GM21717 (cell line): ENCODE measurements at regions not wholly inside any gene's neighbourhood (a gene's known extent, or its start where the extent isn't known, plus 50 kb on each side); places are given as distances from the start of the nearest gene placed in this dataset.

Experiments
- ATAC-seq: cut with Tn5 transposase; IDR thresholded peaks from one replicate; pipeline ENCODE4 v1.9.1; 2021; ENCODE audit warnings: mild to moderate bottlenecking, moderate library complexity; ENCODE audit not compliant: unreplicated experiment

DNA sequence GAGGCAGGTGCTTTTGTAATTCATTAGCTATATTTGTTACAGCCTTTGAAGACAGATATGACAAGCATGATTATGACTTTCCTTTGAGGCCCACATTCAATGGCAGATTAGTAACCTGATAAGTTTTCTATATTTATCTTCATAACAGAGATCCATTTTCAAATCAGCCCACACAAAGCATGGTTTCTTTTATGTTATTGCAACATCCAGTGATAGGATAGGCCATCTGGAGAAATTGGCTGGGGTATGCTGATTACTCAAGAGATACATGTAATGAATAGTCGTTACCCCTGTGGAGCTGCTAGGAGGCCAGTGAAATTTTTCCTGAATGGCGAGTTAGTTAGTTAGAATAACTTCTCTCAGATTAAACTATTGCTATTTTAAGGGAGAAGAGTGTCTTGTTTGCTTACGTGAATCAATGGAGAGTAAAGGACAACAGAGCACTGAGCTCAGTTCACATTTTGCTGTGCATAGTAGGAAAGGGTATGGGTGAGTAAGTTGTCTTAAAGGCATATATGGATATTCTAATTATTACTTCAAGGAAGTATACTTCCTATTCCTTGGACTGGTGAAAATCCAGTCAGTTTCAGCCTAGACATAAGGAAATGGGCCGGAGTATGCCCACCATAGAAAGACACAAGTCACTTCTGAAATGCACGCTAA is 79.2 kb upstream of the DKK2 start:
- no peak for ATAC-seq

DNA sequence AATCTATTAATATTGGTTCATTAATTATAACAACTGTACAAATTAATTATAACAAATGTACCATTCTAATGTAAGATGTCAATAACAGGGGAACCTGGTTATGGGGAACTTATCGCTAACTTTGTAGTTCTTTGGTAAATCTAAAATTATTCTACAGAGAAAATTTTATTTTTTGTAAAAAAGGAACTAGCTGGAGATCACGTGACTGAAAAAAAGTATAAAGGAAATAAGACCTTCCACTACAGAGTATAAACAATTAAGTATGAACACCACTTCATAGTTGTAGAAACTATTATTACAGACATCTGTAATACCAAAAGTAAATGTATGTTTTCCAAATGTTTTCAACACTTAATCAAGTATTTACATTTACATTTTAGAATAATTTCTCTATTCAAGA is 77.9 kb upstream of the DKK2 start:
- ATAC-seq = no peak

DNA sequence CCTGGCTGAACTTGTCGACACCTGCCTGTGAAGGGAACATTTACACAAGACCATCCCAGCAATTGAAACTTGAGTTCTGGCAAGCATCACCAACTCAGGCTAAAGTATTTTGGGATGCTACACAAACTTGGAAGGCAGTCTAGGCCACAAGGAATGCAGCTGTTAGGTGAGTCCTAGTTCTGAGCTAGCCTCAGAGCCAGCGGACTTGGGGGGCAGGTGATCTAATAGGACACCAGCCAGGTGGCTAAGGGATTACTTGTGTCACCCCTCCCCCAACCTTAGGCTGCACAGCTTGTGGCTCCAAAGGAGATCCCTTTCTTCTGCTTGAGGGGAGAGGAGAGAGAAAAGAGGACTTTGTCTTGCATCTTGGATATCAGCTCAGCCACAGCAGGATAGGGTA is 62.3 kb upstream of the DKK2 start:
- ATAC-seq = no peak

DNA sequence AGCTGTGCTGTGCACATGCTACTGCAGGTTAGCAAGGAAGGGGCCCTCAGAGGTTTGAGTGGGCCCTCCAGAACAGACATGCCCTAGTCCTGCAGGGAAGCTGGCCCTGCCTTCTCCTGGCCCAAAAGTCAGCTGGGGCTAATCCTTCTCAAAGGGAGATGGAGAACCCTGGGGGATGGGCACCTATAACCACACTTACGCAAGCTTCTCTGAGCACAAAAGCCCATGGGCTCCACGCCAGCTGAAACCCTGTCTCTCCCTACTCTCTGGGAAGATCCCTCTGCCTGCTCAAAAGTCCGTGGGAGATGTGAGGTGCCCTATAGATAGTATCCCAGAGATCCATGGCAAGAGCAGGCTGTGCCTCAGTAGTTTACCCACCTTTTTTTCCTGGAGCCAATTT is 58.9 kb upstream of the DKK2 start:
- ATAC-seq = no peak

DNA sequence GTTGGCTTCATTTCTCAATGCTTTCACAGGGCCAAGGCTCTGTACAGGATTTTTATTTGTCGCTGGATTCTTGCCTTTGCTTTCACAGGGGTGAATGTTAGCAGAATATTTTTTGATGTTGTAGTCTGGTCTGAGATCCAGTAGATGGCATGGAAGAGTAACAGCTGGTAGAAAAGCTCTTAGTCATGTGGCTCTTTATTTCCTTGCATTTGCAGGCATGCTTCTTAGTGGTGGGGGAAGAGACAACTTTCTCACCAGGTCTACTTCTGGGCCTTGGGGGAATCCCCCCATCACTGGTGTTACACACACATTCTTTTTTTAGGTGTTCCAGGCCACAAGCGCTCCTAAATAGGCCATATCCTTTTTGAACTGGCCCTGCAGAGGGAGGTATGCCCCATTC is 58.2 kb upstream of the DKK2 start:
- ATAC-seq = peak; percentile 74
